Chondrocyte (in vitro differentiated cells): ENCODE measurements at regions not wholly inside any gene's neighbourhood (a gene's known extent, or its start where the extent isn't known, plus 50 kb on each side); places are given as distances from the start of the nearest gene placed in this dataset.

Experiments
- DNase-seq: peaks from one replicate; pipeline ENCODE4 v3.0.0; 2021; ENCODE audit warnings: mixed read lengths, low spot score
- H3K27ac Mint-ChIP-seq: one replicate; pipeline ENCODE4 v1.8.0; 2021; ENCODE audit warnings: mild to moderate bottlenecking, moderate library complexity, mixed read lengths; ENCODE audit not compliant: unreplicated experiment
- H3K27me3 Mint-ChIP-seq: 2 replicates; pipeline ENCODE4 v1.8.0; 2021; ENCODE audit warnings: low read depth, mixed read lengths
- H3K36me3 Mint-ChIP-seq: 2 replicates; pipeline ENCODE4 v1.8.0; 2021; ENCODE audit warnings: low read depth, mixed read lengths
- H3K4me1 Mint-ChIP-seq: 2 replicates; pipeline ENCODE4 v1.8.0; 2021; ENCODE audit warnings: low read depth, mild to moderate bottlenecking, mixed read lengths
- H3K4me3 Mint-ChIP-seq: one replicate; pipeline ENCODE4 v1.8.0; 2021; ENCODE audit warnings: mild to moderate bottlenecking, moderate library complexity, mixed read lengths; ENCODE audit not compliant: unreplicated experiment
- H3K9me3 Mint-ChIP-seq: 2 replicates; pipeline ENCODE4 v1.8.0; 2021; ENCODE audit warnings: low read depth, mixed read lengths
- CTCF ChIP-seq: fragments of 200-600 bp; sonication (generic); IDR thresholded peaks from 2 replicates; pipeline ENCODE4 v1.5.0; 2021; ENCODE audit warnings: antibody characterized with exemption, mild to moderate bottlenecking, moderate library complexity

GRCh38 chr2:221111739-221112138, 460.4 kb downstream of the EPHA4 start:
- no peak for DNase-seq
- TF ChIP-seq CTCF, result no peak
- Mint-ChIP-seq H3K36me3 (no peaks in the 10 kb centered on the region), H3K27ac (no peak overlapping the region), H3K27me3 (no peaks in the 10 kb centered on the region), H3K4me3 (no peak overlapping the region), H3K4me1 (peaks cover 3% of the 10 kb centered on the region), H3K9me3 (no peaks in the 10 kb centered on the region)

- no peaks in the 10 kb centered on the region for H3K36me3 Mint-ChIP-seq
- no peak for DNase-seq
- H3K4me1 Mint-ChIP-seq, result no peaks in the 10 kb centered on the region
- no peak for TF ChIP-seq CTCF
- H3K27me3 Mint-ChIP-seq, result no peaks in the 10 kb centered on the region
- H3K4me3 Mint-ChIP-seq, result no peak overlapping the region
- H3K9me3 Mint-ChIP-seq, result no peaks in the 10 kb centered on the region
- H3K27ac Mint-ChIP-seq, result no peak overlapping the region
Observed at GRCh38 chr2:221112744-221113143, 459.4 kb downstream of the EPHA4 start.

- no peak overlapping the region for H3K27ac Mint-ChIP-seq
- H3K36me3 Mint-ChIP-seq, result no peaks in the 10 kb centered on the region
- no peak overlapping the region for H3K4me3 Mint-ChIP-seq
- no peaks in the 10 kb centered on the region for H3K27me3 Mint-ChIP-seq
- TF ChIP-seq CTCF, result no peak
- no peaks in the 10 kb centered on the region for H3K9me3 Mint-ChIP-seq
- no peaks in the 10 kb centered on the region for H3K4me1 Mint-ChIP-seq
- no peak for DNase-seq
Observed at GRCh38 chr2:221115944-221116343, 456.2 kb downstream of the EPHA4 start.

- no peak for DNase-seq
- no peaks in the 10 kb centered on the region for H3K36me3 Mint-ChIP-seq
- no peak overlapping the region for H3K27ac Mint-ChIP-seq
- no peaks in the 10 kb centered on the region for H3K27me3 Mint-ChIP-seq
- peaks cover 6% of the 10 kb centered on the region for H3K4me1 Mint-ChIP-seq
- no peak overlapping the region for H3K4me3 Mint-ChIP-seq
- peaks cover 2% of the 10 kb centered on the region for H3K9me3 Mint-ChIP-seq
- no peak for TF ChIP-seq CTCF
Observed at GRCh38 chr2:221120643-221121042, 451.5 kb downstream of the EPHA4 start.

GRCh38 chr2:221123396-221123795, 448.7 kb downstream of the EPHA4 start:
- TF ChIP-seq CTCF, result no peak
- Mint-ChIP-seq H3K36me3 (no peaks in the 10 kb centered on the region), H3K27me3 (no peaks in the 10 kb centered on the region)

More at GRCh38 chr2:221123396-221123795, 448.7 kb downstream of the EPHA4 start:
- no peak for DNase-seq
- peaks cover 6% of the 10 kb centered on the region for H3K4me1 Mint-ChIP-seq
- no peak overlapping the region for H3K4me3 Mint-ChIP-seq
- no peak overlapping the region for H3K27ac Mint-ChIP-seq
- H3K9me3 Mint-ChIP-seq, result peaks cover 6% of the 10 kb centered on the region
